ENCODE measurements at regions not wholly inside any gene's neighbourhood (a gene's known extent, or its start where the extent isn't known, plus 50 kb on each side); places are given as distances from the start of the nearest gene placed in this dataset.

DNA sequence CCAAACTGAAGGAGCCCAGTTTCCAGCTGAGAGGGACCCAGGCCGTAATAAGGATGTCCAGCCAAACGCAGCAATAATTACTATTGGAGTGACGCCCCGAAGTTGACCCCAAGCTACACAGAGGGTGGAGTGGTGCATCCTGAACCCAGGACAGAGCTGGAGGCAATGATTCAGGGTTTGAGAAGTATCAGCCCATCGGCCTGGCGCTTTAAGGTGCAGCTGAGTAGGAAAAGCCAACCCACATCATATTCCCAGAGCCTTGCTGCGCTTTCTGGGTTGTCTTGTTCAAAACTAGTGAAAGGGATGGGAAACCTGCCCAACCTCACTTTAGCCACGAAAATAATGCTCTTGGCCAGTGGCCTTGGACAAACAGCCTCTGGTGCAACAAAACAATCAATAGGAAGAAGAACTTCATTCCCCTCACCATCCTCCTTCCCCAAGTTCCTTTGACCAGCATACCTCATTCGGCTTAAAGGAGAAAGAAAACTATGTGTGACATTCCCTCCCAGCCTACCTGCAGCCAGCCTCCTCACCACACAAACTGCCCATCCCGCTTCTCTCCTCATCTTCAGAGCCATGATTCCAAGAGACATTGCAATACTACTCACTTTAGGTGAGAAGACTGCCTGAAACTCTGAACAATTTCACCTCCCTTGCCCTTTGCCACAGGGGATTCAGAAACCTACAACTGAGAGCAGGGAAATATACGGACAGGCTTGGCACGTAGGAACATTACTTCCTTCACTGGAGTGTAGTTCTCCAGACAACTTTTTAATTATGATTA lies 217.2 kb upstream of the MKLN1 start:
- H3K9me3 ChIP-seq, result no peaks in the 10 kb centered on the region
- H3K4me3 ChIP-seq, result peak overlapping the region; percentile 67 to 98 (median 80)
- peak; percentile 73 for DNase-seq
- intact Hi-C loops (cut with DNase I), result no loop called here
- H3K27ac ChIP-seq, result peak overlapping the region; percentile 95 to 100 (median 98)
- 7 to 29% methylated on average over 12 of the region's 12 CpGs for WGBS, 2 donors
- H3K27me3 ChIP-seq, result no peaks in the 10 kb centered on the region
- H3K36me3 ChIP-seq, result no peaks in the 10 kb centered on the region
- no peak for TF ChIP-seq EP300 (IDR thresholded peaks at IDR 0.05)
- TF ChIP-seq POLR2A (IDR thresholded peaks at IDR 0.05), result peak in 1 of 2 donors; percentile 3
- peaks cover 0 to 32% (median 26%) of the 10 kb centered on the region in 4 donors for H3K4me1 ChIP-seq

DNA sequence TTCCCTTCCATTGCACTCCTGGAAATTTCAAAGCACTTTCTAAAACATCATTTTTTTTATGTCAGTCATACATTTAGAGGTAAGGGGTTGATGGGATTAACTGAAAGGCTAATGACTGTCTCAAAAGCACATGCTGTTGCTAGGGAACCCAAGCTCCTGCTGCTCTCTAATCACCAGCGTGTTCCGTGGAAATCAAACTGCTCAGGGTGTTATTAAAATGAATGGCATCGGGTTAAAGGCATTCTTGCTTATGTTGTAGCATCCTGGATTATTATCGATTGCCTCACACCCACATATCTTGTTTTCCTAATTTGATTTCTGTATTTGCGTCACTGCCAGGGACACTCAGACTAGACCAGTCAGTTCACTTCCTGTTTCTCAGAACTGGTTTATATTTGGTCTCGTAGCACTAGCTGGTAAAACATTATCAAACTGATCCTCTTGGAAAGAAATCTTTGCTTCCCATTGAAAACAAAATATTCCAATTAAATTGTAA lies 216.5 kb upstream of the MKLN1 start:
- TF ChIP-seq POLR2AphosphoS5 (IDR thresholded peaks at IDR 0.05) (peak; percentile 26 to 67 (median 44)), EP300 (IDR thresholded peaks at IDR 0.05) (peak in 1 of 4 donors; percentile 34), POLR2A (IDR thresholded peaks at IDR 0.05) (no peak)
- 1 to 9% methylated on average over 6 of the region's 6 CpGs for WGBS, 2 donors
- intact Hi-C loops (cut with DNase I), result no loop called here

DNA sequence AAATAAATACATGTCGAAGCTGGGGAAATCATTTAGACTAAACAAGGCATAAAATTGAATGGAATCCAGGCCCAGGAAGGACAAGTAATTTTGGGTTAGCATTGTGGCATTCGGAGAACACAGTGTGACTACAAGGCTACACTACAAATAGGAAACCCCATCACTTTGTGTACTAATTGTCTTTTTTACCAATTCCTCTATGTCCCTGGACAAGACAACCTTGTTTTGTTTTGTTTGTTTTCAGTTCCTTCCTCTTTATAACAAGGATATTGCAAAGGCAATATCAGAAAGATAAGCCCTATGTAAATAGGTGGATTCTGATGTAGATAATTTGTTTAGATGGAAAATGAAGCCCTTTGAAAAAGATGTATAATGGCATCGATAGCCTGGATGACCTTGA lies 215.9 kb upstream of the MKLN1 start:
- H3K4me3 ChIP-seq, result no peak overlapping the region

More for the DNA sequence above, 216.5 kb upstream of the MKLN1 start:
- no peaks in the 10 kb centered on the region for H3K9me3 ChIP-seq
- peaks cover 0 to 32% (median 26%) of the 10 kb centered on the region in 4 donors for H3K4me1 ChIP-seq
- H3K36me3 ChIP-seq, result no peaks in the 10 kb centered on the region
- H3K27ac ChIP-seq, result peak overlapping the region; percentile 95 to 100 (median 98)
- H3K27me3 ChIP-seq, result no peaks in the 10 kb centered on the region
- no peak for DNase-seq
- H3K4me3 ChIP-seq, result peak overlapping the region in 3 of 4 donors; percentile 78 to 98 (median 82)

DNA sequence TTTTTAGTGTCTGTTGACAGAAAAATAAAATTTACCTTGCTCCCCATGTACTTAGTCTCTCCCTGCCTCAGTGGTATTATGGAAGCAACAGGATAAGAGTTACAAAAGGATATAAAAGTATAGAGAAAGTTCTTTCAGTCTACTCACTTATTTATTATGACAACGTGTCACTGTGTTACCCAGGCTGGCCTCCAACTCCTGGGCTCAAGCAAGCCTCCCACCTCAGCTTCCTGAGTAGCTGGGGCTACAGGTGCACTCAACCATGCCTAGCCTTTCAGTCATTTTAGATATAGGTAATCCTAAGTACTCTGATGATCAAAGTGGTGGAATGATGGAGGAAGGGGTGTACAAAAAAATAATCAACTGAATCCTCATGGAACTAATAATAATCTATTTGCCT lies 215.2 kb upstream of the MKLN1 start:
- H3K9me3 ChIP-seq, result no peaks in the 10 kb centered on the region
- TF ChIP-seq EP300 (IDR thresholded peaks at IDR 0.05) (no peak), POLR2A (IDR thresholded peaks at IDR 0.05) (no peak), POLR2AphosphoS5 (IDR thresholded peaks at IDR 0.05) (no peak)
- TF ChIP-seq, protein P1, sequence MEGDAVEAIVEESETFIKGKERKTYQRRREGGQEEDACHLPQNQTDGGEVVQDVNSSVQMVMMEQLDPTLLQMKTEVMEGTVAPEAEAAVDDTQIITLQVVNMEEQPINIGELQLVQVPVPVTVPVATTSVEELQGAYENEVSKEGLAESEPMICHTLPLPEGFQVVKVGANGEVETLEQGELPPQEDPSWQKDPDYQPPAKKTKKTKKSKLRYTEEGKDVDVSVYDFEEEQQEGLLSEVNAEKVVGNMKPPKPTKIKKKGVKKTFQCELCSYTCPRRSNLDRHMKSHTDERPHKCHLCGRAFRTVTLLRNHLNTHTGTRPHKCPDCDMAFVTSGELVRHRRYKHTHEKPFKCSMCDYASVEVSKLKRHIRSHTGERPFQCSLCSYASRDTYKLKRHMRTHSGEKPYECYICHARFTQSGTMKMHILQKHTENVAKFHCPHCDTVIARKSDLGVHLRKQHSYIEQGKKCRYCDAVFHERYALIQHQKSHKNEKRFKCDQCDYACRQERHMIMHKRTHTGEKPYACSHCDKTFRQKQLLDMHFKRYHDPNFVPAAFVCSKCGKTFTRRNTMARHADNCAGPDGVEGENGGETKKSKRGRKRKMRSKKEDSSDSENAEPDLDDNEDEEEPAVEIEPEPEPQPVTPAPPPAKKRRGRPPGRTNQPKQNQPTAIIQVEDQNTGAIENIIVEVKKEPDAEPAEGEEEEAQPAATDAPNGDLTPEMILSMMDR (IDR thresholded peaks at IDR 0.05), result no peak
- H3K27ac ChIP-seq, result no peak overlapping the region
- intact Hi-C loops (cut with DNase I), result no loop called here
- no peaks in the 10 kb centered on the region for H3K27me3 ChIP-seq
- WGBS, 2 donors, result 54 to 84% methylated on average over 1 of the region's 1 CpG
- H3K4me1 ChIP-seq, result peaks cover 0 to 32% (median 26%) of the 10 kb centered on the region in 4 donors
- no peak for DNase-seq
- no peaks in the 10 kb centered on the region for H3K36me3 ChIP-seq
- H3K4me3 ChIP-seq, result no peak overlapping the region

More for the DNA sequence above, 215.9 kb upstream of the MKLN1 start:
- intact Hi-C loops (cut with DNase I), result no loop called here
- TF ChIP-seq EP300 (IDR thresholded peaks at IDR 0.05) (no peak), POLR2A (IDR thresholded peaks at IDR 0.05) (no peak), POLR2AphosphoS5 (IDR thresholded peaks at IDR 0.05) (no peak)
- TF ChIP-seq, protein P1 (IDR thresholded peaks at IDR 0.05), result no peak
- Histone ChIP-seq H3K27me3 (no peaks in the 10 kb centered on the region), H3K9me3 (no peaks in the 10 kb centered on the region), H3K36me3 (no peaks in the 10 kb centered on the region), H3K4me1 (peaks cover 0 to 32% (median 26%) of the 10 kb centered on the region in 4 donors), H3K27ac (peak overlapping the region in 3 of 4 donors; percentile 95 to 99 (median 98))
- no peak for DNase-seq
- 69 to 87% methylated on average over 3 of the region's 3 CpGs for WGBS, 2 donors

- Histone ChIP-seq H3K4me1 (peaks cover 0 to 15% (median 11%) of the 10 kb centered on the region in 4 donors), H3K9me3 (peaks cover 0 to 1% (median 0%) of the 10 kb centered on the region in 4 donors), H3K36me3 (no peaks in the 10 kb centered on the region), H3K27ac (no peak overlapping the region), H3K27me3 (no peaks in the 10 kb centered on the region), H3K4me3 (no peak overlapping the region)
- DNase-seq, result no peak
- WGBS, 2 donors, result 69% methylated on average over 5 of the region's 5 CpGs
- TF ChIP-seq EP300 (IDR thresholded peaks at IDR 0.05) (no peak), POLR2A (IDR thresholded peaks at IDR 0.05) (no peak), POLR2AphosphoS5 (IDR thresholded peaks at IDR 0.05) (no peak)
- TF ChIP-seq, protein P1 (IDR thresholded peaks at IDR 0.05), result no peak
- intact Hi-C loops (cut with DNase I), result no loop called here
Measured at GRCh38 chr7:131115340-131115739, 212.3 kb upstream of the MKLN1 start.

All from sigmoid colon (tissue), 6 donors.